ENCODE measurements at regions not wholly inside any gene's neighbourhood (a gene's known extent, or its start where the extent isn't known, plus 50 kb on each side); places are given as distances from the start of the nearest gene placed in this dataset.

DNA sequence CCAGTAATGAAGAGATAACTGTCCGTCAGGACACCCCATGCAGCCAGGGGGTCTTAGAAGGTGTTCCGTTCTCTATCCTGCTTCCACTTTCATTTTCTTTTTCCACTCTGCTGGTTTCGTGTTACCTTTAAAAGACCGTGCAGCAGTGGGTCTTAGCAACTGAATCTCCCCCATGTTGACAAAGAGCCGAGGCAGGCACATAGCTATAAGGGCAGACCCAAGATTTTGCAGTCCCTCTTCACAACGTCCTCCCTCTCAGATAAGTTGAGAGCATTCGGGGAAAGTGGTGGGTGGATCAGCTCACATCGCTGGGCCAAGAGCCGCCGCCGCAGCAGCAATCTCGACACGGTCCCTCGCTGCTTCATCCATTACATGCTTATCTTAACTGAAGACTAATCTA is 355.5 kb downstream of the LMO4 start:
- no peaks in the 10 kb centered on the region for H3K9me3 Mint-ChIP-seq
- peak overlapping the region; percentile 86 to 99 (median 95) for H3K27ac Mint-ChIP-seq
- H3K4me1 Mint-ChIP-seq: peaks cover 41% of the 10 kb centered on the region
- peak overlapping the region; percentile 76 to 84 (median 80) for H3K4me3 Mint-ChIP-seq
- H3K27me3 Mint-ChIP-seq (ENCODE audit: low read depth): no peaks in the 10 kb centered on the region
- H3K36me3 Mint-ChIP-seq (ENCODE audit: low read depth): no peaks in the 10 kb centered on the region
- TF ChIP-seq, protein P1, sequence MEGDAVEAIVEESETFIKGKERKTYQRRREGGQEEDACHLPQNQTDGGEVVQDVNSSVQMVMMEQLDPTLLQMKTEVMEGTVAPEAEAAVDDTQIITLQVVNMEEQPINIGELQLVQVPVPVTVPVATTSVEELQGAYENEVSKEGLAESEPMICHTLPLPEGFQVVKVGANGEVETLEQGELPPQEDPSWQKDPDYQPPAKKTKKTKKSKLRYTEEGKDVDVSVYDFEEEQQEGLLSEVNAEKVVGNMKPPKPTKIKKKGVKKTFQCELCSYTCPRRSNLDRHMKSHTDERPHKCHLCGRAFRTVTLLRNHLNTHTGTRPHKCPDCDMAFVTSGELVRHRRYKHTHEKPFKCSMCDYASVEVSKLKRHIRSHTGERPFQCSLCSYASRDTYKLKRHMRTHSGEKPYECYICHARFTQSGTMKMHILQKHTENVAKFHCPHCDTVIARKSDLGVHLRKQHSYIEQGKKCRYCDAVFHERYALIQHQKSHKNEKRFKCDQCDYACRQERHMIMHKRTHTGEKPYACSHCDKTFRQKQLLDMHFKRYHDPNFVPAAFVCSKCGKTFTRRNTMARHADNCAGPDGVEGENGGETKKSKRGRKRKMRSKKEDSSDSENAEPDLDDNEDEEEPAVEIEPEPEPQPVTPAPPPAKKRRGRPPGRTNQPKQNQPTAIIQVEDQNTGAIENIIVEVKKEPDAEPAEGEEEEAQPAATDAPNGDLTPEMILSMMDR (IDR thresholded peaks at IDR 0.05; ENCODE audit: unreplicated experiment in 3 of 3): no peak

- peak overlapping the region; percentile 76 to 84 (median 80) for H3K4me3 Mint-ChIP-seq
- H3K27ac Mint-ChIP-seq: peak overlapping the region; percentile 86 to 99 (median 95)
- no peaks in the 10 kb centered on the region for H3K27me3 Mint-ChIP-seq (ENCODE audit: low read depth)
- TF ChIP-seq, protein P1 (IDR thresholded peaks at IDR 0.05; ENCODE audit: unreplicated experiment in 3 of 3): no peak
- H3K9me3 Mint-ChIP-seq: no peaks in the 10 kb centered on the region
- peaks cover 41% of the 10 kb centered on the region for H3K4me1 Mint-ChIP-seq
- no peaks in the 10 kb centered on the region for H3K36me3 Mint-ChIP-seq (ENCODE audit: low read depth)
These were observed 356.1 kb downstream of the LMO4 start for GRCh38 chr1:87684713-87685205.

DNA sequence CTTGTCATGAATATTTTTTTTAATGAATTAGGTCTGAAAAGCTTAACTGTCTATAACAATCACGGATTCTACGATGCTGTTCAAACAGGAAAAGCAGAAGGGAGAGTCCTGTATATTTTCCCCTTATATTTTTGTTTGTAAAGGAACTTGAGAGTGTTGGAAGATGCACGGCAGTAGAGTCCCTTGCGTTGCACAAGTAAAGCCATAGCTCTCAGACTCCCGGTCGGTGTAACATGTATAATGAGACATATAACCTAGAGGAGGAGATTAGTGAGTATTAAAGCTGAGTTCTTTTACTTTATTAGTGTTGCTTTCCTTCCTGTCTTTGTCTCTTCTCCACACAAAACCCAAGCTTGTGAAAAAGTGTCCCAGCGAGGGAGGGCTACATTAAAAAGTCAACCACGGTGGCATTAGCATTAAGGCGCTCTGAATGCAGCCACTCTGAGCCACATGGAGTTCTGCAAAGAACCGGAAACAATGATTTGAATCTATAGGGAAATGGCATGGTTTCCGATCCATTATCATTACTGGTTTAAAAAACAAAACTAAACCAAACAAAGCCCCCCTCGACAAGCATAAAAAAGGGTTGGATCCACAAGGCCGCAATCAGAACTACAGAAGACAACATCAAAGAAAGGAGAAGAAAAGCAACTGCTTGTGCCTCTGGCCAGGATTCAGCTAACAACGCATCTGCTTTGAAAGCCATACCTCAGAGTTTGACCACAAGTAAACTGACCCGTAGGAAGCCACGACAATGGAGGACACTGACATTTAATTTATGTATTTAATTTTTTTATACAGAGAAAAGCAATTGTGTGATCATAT is 356.8 kb downstream of the LMO4 start:
- peak overlapping the region; percentile 76 to 84 (median 80) for H3K4me3 Mint-ChIP-seq

DNA sequence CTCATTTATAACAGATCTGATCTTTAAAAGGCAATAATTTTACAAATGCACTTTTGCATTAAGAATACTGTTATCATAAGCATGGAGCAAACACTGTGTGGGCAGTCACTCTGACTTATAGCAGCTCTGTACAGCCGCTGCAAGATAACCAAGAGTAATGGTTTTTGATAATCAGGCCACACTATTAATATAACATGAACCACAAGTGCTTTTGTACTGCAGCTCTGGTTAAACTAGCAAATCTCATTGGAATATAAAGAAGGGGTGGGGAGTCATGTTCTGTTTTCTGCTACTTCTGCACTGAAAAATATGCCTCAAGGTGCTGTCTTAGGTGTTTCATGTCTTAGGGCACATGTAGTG is 357.4 kb downstream of the LMO4 start:
- TF ChIP-seq, protein P1 (IDR thresholded peaks at IDR 0.05; ENCODE audit: unreplicated experiment in 3 of 3): no peak
- Mint-ChIP-seq H3K4me1 (peaks cover 41% of the 10 kb centered on the region), H3K9me3 (peaks cover 3% of the 10 kb centered on the region), H3K27ac (peak overlapping the region; percentile 86 to 99 (median 95)), H3K36me3 (ENCODE audit: low read depth) (no peaks in the 10 kb centered on the region), H3K4me3 (no peak overlapping the region), H3K27me3 (ENCODE audit: low read depth) (no peaks in the 10 kb centered on the region)

More for the DNA sequence above, 356.8 kb downstream of the LMO4 start:
- Mint-ChIP-seq H3K27me3 (ENCODE audit: low read depth) (no peaks in the 10 kb centered on the region), H3K27ac (peak overlapping the region; percentile 86 to 99 (median 95)), H3K4me1 (peaks cover 41% of the 10 kb centered on the region), H3K36me3 (ENCODE audit: low read depth) (no peaks in the 10 kb centered on the region), H3K9me3 (no peaks in the 10 kb centered on the region)
- TF ChIP-seq, protein P1 (IDR thresholded peaks at IDR 0.05; ENCODE audit: unreplicated experiment in 3 of 3): no peak

- Mint-ChIP-seq H3K27me3 (ENCODE audit: low read depth) (no peaks in the 10 kb centered on the region), H3K27ac (peak overlapping the region; percentile 1 to 99 (median 95)), H3K4me1 (peaks cover 41% of the 10 kb centered on the region), H3K36me3 (ENCODE audit: low read depth) (no peaks in the 10 kb centered on the region), H3K4me3 (no peak overlapping the region), H3K9me3 (peaks cover 3% of the 10 kb centered on the region)
- TF ChIP-seq, protein P1 (IDR thresholded peaks at IDR 0.05; ENCODE audit: unreplicated experiment in 3 of 3): no peak
These were observed 358.0 kb downstream of the LMO4 start for GRCh38 chr1:87686671-87687070.

Data from nephron (organoid).